Neuronal stem cell (in vitro differentiated cells): ENCODE measurements at regions not wholly inside any gene's neighbourhood (a gene's known extent, or its start where the extent isn't known, plus 50 kb on each side); places are given as distances from the start of the nearest gene placed in this dataset.
"Not testable (repeated sequence)": the region's sequence is repeated elsewhere in the genome, so short reads cannot be mapped to it uniquely, and the experiment has no call there.

Experiments
- DNase-seq: peaks from one replicate; pipeline ENCODE4 v3.0.0-alpha.2; 2013; ENCODE audit warnings: low spot score
- H2AFZ ChIP-seq: one replicate; pipeline ENCODE4 v1.6.1; 2013; ENCODE audit warnings: mild to moderate bottlenecking, low read length, inconsistent platforms
- H2AK5ac ChIP-seq: 2 replicates; pipeline ENCODE4 v1.6.1; 2013; ENCODE audit warnings: low read depth, mild to moderate bottlenecking, inconsistent platforms, low read length, moderate library complexity, mixed read lengths
- H2BK120ac ChIP-seq: 2 replicates; pipeline ENCODE4 v1.6.1; 2013; ENCODE audit warnings: low read depth, mild to moderate bottlenecking, inconsistent platforms, low read length, moderate library complexity, mixed read lengths
- H2BK12ac ChIP-seq: one replicate; pipeline ENCODE4 v1.6.1; 2013; ENCODE audit warnings: low read length, inconsistent platforms
- H2BK15ac ChIP-seq: 2 replicates; pipeline ENCODE4 v1.6.1; 2013; ENCODE audit warnings: mild to moderate bottlenecking, low read length, inconsistent platforms, mixed read lengths
- H2BK5ac ChIP-seq: one replicate; pipeline ENCODE4 v1.6.1; 2013; ENCODE audit warnings: inconsistent platforms, mild to moderate bottlenecking, low read length, moderate library complexity
- H3K14ac ChIP-seq: one replicate; pipeline ENCODE4 v1.6.1; 2013; ENCODE audit warnings: low read length, inconsistent platforms
- H3K18ac ChIP-seq: 2 replicates; pipeline ENCODE4 v1.6.1; 2013; ENCODE audit warnings: low read length, inconsistent platforms
- H3K23ac ChIP-seq: 2 replicates; pipeline ENCODE4 v1.6.1; 2013; ENCODE audit warnings: low read depth, mild to moderate bottlenecking, mixed read lengths, low read length, inconsistent platforms; ENCODE audit not compliant: poor library complexity
- H3K27ac ChIP-seq: replicated peaks from 3 replicates; pipeline ENCODE4 v1.5.1; 2013; ENCODE audit warnings: low read length, inconsistent platforms
- H3K27me3 ChIP-seq, 3 experiments: 2 replicates each; pipeline ENCODE4 v1.6.1; 2013; ENCODE audit warnings: low read length in 3 of 3, mild to moderate bottlenecking in 2 of 3, inconsistent platforms in 1 of 3, low read depth in 1 of 3, mixed read lengths in 1 of 3, moderate library complexity in 1 of 3; ENCODE audit not compliant: control insufficient read depth in 3 of 3, insufficient read depth in 3 of 3
- H3K36me3 ChIP-seq, 2 donors: replicated peaks in 1 of 2; 2 replicates each; pipeline ENCODE4 v1.6.1; 2013; ENCODE audit warnings: low read length in 2 of 2; ENCODE audit not compliant: control insufficient read depth in 2 of 2, insufficient read depth in 2 of 2
- H3K4ac ChIP-seq: 2 replicates; pipeline ENCODE4 v1.6.1; 2013; ENCODE audit warnings: inconsistent platforms, mild to moderate bottlenecking, low read length, moderate library complexity
- H3K4me1 ChIP-seq, 2 donors: 1 replicate in 1 of 2; 2 replicates in 1 of 2; pipeline ENCODE4 v1.6.1; 2013; ENCODE audit warnings: low read length in 2 of 2, low read depth in 1 of 2; ENCODE audit not compliant: control insufficient read depth in 2 of 2, insufficient read depth in 1 of 2
- H3K4me2 ChIP-seq: one replicate; pipeline ENCODE4 v1.6.1; 2013; ENCODE audit warnings: mild to moderate bottlenecking, low read length, inconsistent platforms; ENCODE audit not compliant: insufficient read depth, poor library complexity, severe bottlenecking
- H3K4me3 ChIP-seq, 2 donors: 2 replicates each; pipeline ENCODE4 v1.5.1; 2013; ENCODE audit warnings: low read length in 2 of 2, mild to moderate bottlenecking in 2 of 2, inconsistent platforms in 1 of 2, moderate library complexity in 1 of 2
- H3K79me1 ChIP-seq: one replicate; pipeline ENCODE4 v1.6.1; 2013; ENCODE audit warnings: low read depth, mild to moderate bottlenecking, inconsistent platforms, low read length, moderate library complexity
- H3K9ac ChIP-seq: one replicate; pipeline ENCODE4 v1.6.1; 2013; ENCODE audit warnings: mild to moderate bottlenecking, low read depth, low read length, inconsistent platforms; ENCODE audit not compliant: poor library complexity
- H3K9me3 ChIP-seq, 2 donors: replicated peaks in 1 of 2; 2 replicates each; pipeline versions ENCODE3 to v1.6.1; 2013; ENCODE audit warnings: low read length in 2 of 2, mild to moderate bottlenecking in 2 of 2, inconsistent platforms in 1 of 2, low read depth in 1 of 2, mixed read lengths in 1 of 2, moderate library complexity in 1 of 2; ENCODE audit not compliant: control insufficient read depth in 2 of 2, insufficient read depth in 1 of 2
- H4K8ac ChIP-seq: one replicate; pipeline ENCODE4 v1.6.1; 2013; ENCODE audit warnings: low read depth, mild to moderate bottlenecking, inconsistent platforms, low read length, moderate library complexity
- H4K91ac ChIP-seq: one replicate; pipeline ENCODE4 v1.6.1; 2013; ENCODE audit warnings: low read length, low read depth, mild to moderate bottlenecking, inconsistent platforms; ENCODE audit not compliant: poor library complexity
- WGBS, 2 donors: extraction: QIAGEN DNeasy Blood & Tissue Kit; methylation state at CpG; one replicate each; pipeline ENCODE4 v1.1.7; 2013; ENCODE audit warnings: missing lambda C conversion rate in 2 of 2, mixed read lengths in 1 of 2; ENCODE audit not compliant: insufficient read length in 2 of 2, insufficient replicate concordance in 1 of 2; ENCODE audit errors: extremely low coverage in 2 of 2; 5-methylcytosine and 5-hydroxymethylcytosine counted together

DNA sequence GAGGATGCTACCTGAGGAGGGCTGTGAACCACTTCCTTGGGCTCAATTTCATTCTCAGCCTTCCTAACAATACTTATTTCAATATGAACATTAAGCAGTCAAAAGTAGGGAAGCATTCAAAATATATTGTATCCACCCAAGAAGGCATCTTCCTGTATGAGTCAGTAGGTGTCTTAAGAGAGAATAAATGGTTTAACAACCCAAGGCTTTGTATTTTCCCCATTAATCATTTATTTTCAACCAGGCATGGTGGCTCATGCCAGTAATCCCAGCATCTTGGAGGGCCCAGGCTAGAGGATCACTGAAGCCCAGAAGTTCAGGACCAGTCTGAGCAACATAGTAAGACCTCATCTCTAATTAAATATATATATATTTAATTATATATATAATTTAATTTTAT, 74.5 kb upstream of the MARCKS start:
- Histone ChIP-seq H3K14ac (no peak overlapping the region), H2BK12ac (no peak overlapping the region), H3K4me3 (no peak overlapping the region), H2AFZ (no peak overlapping the region), H2BK5ac (no peak overlapping the region), H3K27me3 (no peaks in the 10 kb centered on the region), H2AK5ac (no peak overlapping the region), H4K8ac (no peak overlapping the region), H3K4me1 (no peaks in the 10 kb centered on the region), H3K4ac (no peak overlapping the region), H3K79me1 (no peaks in the 10 kb centered on the region), H3K23ac (no peak overlapping the region), H3K9ac (no peak overlapping the region), H3K18ac (no peak overlapping the region), H3K27ac (no peak overlapping the region), H2BK15ac (no peak overlapping the region), H4K91ac (no peak overlapping the region), H3K9me3 (no peaks in the 10 kb centered on the region), H3K4me2 (no peak overlapping the region), H2BK120ac (no peak overlapping the region), H3K36me3 (no peaks in the 10 kb centered on the region)
- no peak for DNase-seq

GRCh38 chr6:113786168-113786567, 71.0 kb upstream of the MARCKS start:
- no peak overlapping the region for H2BK12ac ChIP-seq
- H3K18ac ChIP-seq = no peak overlapping the region
- H3K27ac ChIP-seq = no peak overlapping the region
- no peak overlapping the region for H2AK5ac ChIP-seq
- H3K9ac ChIP-seq = no peak overlapping the region
- H3K4me3 ChIP-seq = no peak overlapping the region
- no peaks in the 10 kb centered on the region for H3K9me3 ChIP-seq
- H3K4me2 ChIP-seq = no peak overlapping the region
- H4K91ac ChIP-seq = no peak overlapping the region
- H3K23ac ChIP-seq = no peak overlapping the region
- no peak overlapping the region for H3K14ac ChIP-seq
- no peaks in the 10 kb centered on the region for H3K36me3 ChIP-seq
- WGBS, 2 donors = no CpG with 5 or more reads among the region's 2 CpGs
- H2BK15ac ChIP-seq = no peak overlapping the region
- no peak for DNase-seq
- no peak overlapping the region for H4K8ac ChIP-seq
- H3K4ac ChIP-seq = no peak overlapping the region
- H3K79me1 ChIP-seq = no peaks in the 10 kb centered on the region
- H3K4me1 ChIP-seq = no peaks in the 10 kb centered on the region
- no peaks in the 10 kb centered on the region for H3K27me3 ChIP-seq
- H2AFZ ChIP-seq = no peak overlapping the region
- no peak overlapping the region for H2BK120ac ChIP-seq
- no peak overlapping the region for H2BK5ac ChIP-seq

DNA sequence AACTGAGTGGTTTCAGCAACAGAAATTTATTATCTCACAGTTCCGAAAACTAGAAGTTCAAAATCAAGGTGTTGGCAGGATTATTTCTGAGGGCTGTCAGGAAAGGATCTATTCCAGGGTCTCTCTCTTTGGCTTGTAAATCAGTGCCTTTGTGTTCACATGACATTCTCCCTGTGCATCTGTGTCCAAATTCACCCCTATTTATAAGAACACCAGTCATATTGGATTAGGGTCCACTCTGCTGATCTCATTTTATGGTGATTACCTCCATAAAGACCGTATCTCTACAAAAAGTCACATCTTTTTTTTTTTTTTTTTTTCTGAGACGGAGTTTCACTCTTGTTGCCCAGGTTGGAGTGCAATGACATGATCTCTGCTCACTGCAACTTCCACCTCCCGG, 68.6 kb upstream of the MARCKS start:
- H3K27me3 ChIP-seq = no peaks in the 10 kb centered on the region
- no peak overlapping the region for H2BK120ac ChIP-seq
- no peak overlapping the region for H2BK5ac ChIP-seq
- H3K4me1 ChIP-seq = no peaks in the 10 kb centered on the region
- H2BK12ac ChIP-seq = no peak overlapping the region
- H3K36me3 ChIP-seq = no peaks in the 10 kb centered on the region
- no peak overlapping the region for H3K14ac ChIP-seq
- no peaks in the 10 kb centered on the region for H3K9me3 ChIP-seq
- no peaks in the 10 kb centered on the region for H3K79me1 ChIP-seq
- H3K4me2 ChIP-seq = no peak overlapping the region
- no peak overlapping the region for H3K27ac ChIP-seq
- no peak overlapping the region for H3K23ac ChIP-seq
- H4K8ac ChIP-seq = no peak overlapping the region
- H2BK15ac ChIP-seq = no peak overlapping the region
- WGBS, 2 donors = no CpG with 5 or more reads among the region's 4 CpGs
- H2AK5ac ChIP-seq = no peak overlapping the region
- H2AFZ ChIP-seq = no peak overlapping the region
- no peak overlapping the region for H3K4ac ChIP-seq
- H4K91ac ChIP-seq = no peak overlapping the region
- no peak overlapping the region for H3K4me3 ChIP-seq
- H3K9ac ChIP-seq = no peak overlapping the region
- DNase-seq = no peak
- no peak overlapping the region for H3K18ac ChIP-seq

GRCh38 chr6:113791225-113791624, 65.9 kb upstream of the MARCKS start:
- not testable (repeated sequence) for H2BK12ac ChIP-seq, H3K14ac ChIP-seq
- no CpG with 5 or more reads among the region's 4 CpGs for WGBS, 2 donors

More at GRCh38 chr6:113791225-113791624, 65.9 kb upstream of the MARCKS start:
- H3K36me3 ChIP-seq, H2BK5ac ChIP-seq, H3K27me3 ChIP-seq, H3K9ac ChIP-seq, H4K91ac ChIP-seq, H2BK15ac ChIP-seq, H4K8ac ChIP-seq, H2AFZ ChIP-seq, H3K4ac ChIP-seq, H3K27ac ChIP-seq, H3K79me1 ChIP-seq, H3K18ac ChIP-seq, H3K4me2 ChIP-seq, H3K4me3 ChIP-seq, H3K9me3 ChIP-seq, H3K4me1 ChIP-seq, H3K23ac ChIP-seq, DNase-seq, H2AK5ac ChIP-seq, H2BK120ac ChIP-seq: not testable (repeated sequence)
